Pancreas (tissue), 10 donors: ENCODE measurements at regions not wholly inside any gene's neighbourhood (a gene's known extent, or its start where the extent isn't known, plus 50 kb on each side); places are given as distances from the start of the nearest gene placed in this dataset.

Experiments used
- ATAC-seq, 4 donors: fragments of 200-7000 bp; cut with Tn5 transposase; one replicate each; pipeline versions ENCODE4 v1.8.0 to v1.9.1; 2020; ENCODE audit warnings: mild to moderate bottlenecking in 4 of 4, moderate library complexity in 4 of 4
- DNase-seq, 6 donors: peaks; one replicate each; pipeline ENCODE4 v3.0.0-alpha.2; 2020
- FAIRE-seq: peaks from 2 replicates; lab custom pipeline; 2012; peaks lifted over from hg19 to GRCh38; lab: Jason Lieb, UNC
- H3K27ac ChIP-seq, 4 donors: fragments of 200-600 bp; sonication (generic); 1 replicate in 3 of 4; 2 replicates in 1 of 4; pipeline versions ENCODE4 v1.5.0 to v1.8.0; 2020
- H3K27me3 ChIP-seq, 4 donors: fragments of 200-600 bp; one replicate each; pipeline ENCODE4 v1.8.0; 2021
- H3K36me3 ChIP-seq, 3 donors: fragments of 200-600 bp; sonication (generic) in 1 of 3; one replicate each; pipeline versions ENCODE4 v1.5.0 to v1.8.0; 2020 to 2021
- H3K4me1 ChIP-seq, 3 donors: fragments of 200-600 bp; one replicate each; pipeline ENCODE4 v1.8.0; 2021
- H3K4me3 ChIP-seq, 4 donors: fragments of 200-600 bp; sonication (generic) in 2 of 4; one replicate each; pipeline versions ENCODE4 v1.5.0 to v1.8.0; 2020 to 2021
- H3K9me3 ChIP-seq, 4 donors: fragments of 200-600 bp; one replicate each; pipeline ENCODE4 v1.8.0; 2021
- WGBS, 2 donors: extraction: QIAGEN DNeasy Blood & Tissue Kit; methylation state at CpG; one replicate each; pipeline ENCODE4 v1.1.7; 2013; 5-methylcytosine and 5-hydroxymethylcytosine counted together
- intact Hi-C, 3 donors: fragments of 100-400 bp; cut with DNase I; formaldehyde crosslinking; loops; one replicate each; pipeline versions ENCODE4 v1.11.1 to v1.14.2; 2022
- TF ChIP-seq, protein P1 (sequence below), 4 donors: fragments of 200-600 bp; sonication (generic) in 3 of 4; IDR thresholded peaks; one replicate each; pipeline versions ENCODE4 v1.5.0 to v1.8.0; 2021; ENCODE audit warnings: antibody characterized with exemption in 4 of 4
- donor health status: healthy with polysubstance abuse.
- donor health status: DM: no; HTN: no; CAD: no; lungs with moderate emphysema.
- donor health status: DM: no; HTN: no; CAD: no.
- donor health status: control.
- donor health status: control.
- donor health status: Bipolar disorder and iron deficiency.
- donor health status: DM: yes; HTN: yes; CAD: no.
- donor health status: DM: no; HTN: no; CAD: no.
- donor health status: DM: no; HTN: no; CAD: no.
- donor health status: DM: yes; HTN: yes; CAD: no.

DNA sequence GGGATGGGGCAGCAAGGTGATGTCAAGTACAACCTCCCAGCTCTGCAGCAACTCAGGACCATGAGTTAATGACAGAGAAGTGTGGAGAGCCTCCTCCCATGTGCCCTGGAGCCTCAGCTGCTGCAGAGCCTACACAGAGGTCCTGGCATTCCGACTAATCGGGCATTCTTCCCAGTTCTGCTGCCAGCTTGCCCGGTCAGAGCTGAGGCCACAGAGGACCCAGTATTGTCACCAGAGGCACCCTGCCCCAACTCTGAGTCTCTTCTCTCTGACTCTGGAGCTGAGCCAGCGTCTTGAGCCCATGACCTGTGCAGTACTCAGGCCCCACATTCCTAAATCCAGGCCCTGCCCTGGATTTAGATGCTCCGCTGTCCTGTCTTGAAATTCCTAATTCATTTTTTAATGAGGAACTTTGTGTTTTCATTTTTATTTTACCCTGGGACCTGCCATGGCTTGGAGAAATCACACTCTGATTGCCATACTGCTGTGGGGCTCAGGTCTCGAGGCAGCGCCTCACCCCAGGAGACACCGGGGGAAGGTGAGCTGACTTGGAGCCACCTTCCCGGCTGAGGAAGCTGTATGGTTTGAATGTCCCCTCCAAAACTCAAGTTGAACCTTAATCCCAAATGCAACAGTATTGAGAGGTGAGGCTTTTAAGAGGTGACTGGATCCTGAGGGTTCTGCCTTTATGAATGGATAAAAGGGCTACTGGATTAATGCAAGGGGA is 144.9 kb upstream of the ZNF507 start:
- no peaks in the 10 kb centered on the region for H3K9me3 ChIP-seq
- no peaks in the 10 kb centered on the region for H3K4me1 ChIP-seq
- TF ChIP-seq, protein P1, sequence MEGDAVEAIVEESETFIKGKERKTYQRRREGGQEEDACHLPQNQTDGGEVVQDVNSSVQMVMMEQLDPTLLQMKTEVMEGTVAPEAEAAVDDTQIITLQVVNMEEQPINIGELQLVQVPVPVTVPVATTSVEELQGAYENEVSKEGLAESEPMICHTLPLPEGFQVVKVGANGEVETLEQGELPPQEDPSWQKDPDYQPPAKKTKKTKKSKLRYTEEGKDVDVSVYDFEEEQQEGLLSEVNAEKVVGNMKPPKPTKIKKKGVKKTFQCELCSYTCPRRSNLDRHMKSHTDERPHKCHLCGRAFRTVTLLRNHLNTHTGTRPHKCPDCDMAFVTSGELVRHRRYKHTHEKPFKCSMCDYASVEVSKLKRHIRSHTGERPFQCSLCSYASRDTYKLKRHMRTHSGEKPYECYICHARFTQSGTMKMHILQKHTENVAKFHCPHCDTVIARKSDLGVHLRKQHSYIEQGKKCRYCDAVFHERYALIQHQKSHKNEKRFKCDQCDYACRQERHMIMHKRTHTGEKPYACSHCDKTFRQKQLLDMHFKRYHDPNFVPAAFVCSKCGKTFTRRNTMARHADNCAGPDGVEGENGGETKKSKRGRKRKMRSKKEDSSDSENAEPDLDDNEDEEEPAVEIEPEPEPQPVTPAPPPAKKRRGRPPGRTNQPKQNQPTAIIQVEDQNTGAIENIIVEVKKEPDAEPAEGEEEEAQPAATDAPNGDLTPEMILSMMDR (IDR thresholded peaks at IDR 0.05): no peak
- no peak for ATAC-seq
- intact Hi-C loops: no loop called here
- no peaks in the 10 kb centered on the region for H3K27me3 ChIP-seq
- no peak for FAIRE-seq
- no peaks in the 10 kb centered on the region for H3K36me3 ChIP-seq
- DNase-seq: no peak
- H3K27ac ChIP-seq: no peak overlapping the region
- H3K4me3 ChIP-seq: no peak overlapping the region
- WGBS, 2 donors: 60 to 66% methylated on average over 9 of the region's 9 CpGs

DNA sequence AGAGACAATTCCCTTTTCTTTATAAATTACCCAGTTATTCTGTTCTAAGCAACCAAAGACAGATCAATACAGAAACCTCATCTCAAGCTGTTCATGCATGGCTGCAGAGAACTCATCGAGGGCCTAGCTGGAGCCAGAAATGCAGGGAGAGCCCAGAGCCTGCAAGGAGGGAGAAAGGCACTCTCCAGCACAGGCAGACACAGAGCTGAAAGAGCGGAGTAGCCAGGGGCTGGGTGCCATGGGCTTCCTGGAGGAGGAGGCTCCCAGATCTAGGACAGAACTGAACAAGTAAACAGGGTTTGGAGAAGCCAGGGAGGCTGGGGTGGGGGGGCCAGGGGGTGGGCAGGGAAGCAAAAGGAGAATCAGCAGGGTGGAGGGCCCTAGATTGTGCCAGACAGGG is 144.2 kb upstream of the ZNF507 start:
- FAIRE-seq (no peak), ATAC-seq (no peak), DNase-seq (no peak)
- intact Hi-C loops: no loop called here
- Histone ChIP-seq H3K9me3 (no peaks in the 10 kb centered on the region), H3K27ac (no peak overlapping the region), H3K4me1 (no peaks in the 10 kb centered on the region), H3K27me3 (no peaks in the 10 kb centered on the region), H3K4me3 (no peak overlapping the region), H3K36me3 (no peaks in the 10 kb centered on the region)
- TF ChIP-seq, protein P1 (IDR thresholded peaks at IDR 0.05): no peak
- WGBS, 2 donors: 50 to 60% methylated on average over 2 of the region's 2 CpGs

DNA sequence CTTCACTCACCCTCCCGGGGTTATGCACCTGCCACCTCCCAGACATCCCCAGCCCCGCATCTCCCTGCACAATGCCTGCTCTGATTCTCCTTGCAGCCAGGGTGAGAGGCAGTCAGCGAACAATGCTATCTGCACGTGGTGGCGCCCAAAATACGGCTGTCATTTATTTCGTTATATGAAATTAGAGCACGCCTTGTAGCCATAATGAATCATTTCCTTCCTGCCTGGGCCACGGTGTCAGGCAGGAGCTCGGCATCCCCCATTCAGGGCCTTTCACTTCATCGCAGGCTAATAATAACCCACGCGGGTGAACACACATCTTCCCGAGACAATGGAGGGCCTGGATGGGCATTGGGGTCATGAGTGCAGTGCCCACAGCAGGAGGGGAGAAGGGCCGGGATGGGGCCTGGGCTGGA is 143.8 kb upstream of the ZNF507 start:
- no peak overlapping the region for H3K4me3 ChIP-seq
- 53 to 66% methylated on average over 14 to 15 of the region's 15 CpGs for WGBS, 2 donors
- DNase-seq: no peak
- no peaks in the 10 kb centered on the region for H3K4me1 ChIP-seq
- H3K9me3 ChIP-seq: no peaks in the 10 kb centered on the region
- H3K27ac ChIP-seq: no peak overlapping the region
- FAIRE-seq: no peak
- TF ChIP-seq, protein P1 (IDR thresholded peaks at IDR 0.05): no peak
- no peak for ATAC-seq
- intact Hi-C loops: no loop called here
- H3K36me3 ChIP-seq: no peaks in the 10 kb centered on the region
- no peaks in the 10 kb centered on the region for H3K27me3 ChIP-seq

DNA sequence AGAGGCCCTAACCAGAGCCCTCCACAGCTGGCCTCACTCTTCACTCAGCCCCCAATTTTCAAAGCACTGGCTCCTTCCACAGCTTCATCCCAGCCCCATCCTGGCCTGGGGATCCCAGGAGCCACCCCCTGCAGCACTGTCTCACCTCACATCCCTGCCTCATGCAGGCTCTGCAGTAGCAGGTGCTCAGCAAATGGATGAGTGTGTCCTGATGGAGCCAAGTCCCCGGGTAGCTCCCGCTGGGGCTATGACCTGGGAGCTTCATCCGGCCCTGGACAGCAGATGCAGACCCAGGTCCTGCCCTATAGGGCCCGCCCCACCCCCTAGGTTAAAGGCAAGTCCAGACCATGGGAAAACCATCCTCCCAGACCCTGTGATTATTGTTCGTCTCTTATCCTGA is 143.2 kb upstream of the ZNF507 start:
- ATAC-seq (no peak), DNase-seq (no peak), FAIRE-seq (no peak)
- Histone ChIP-seq H3K9me3 (no peaks in the 10 kb centered on the region), H3K27me3 (no peaks in the 10 kb centered on the region), H3K27ac (no peak overlapping the region), H3K36me3 (no peaks in the 10 kb centered on the region), H3K4me1 (no peaks in the 10 kb centered on the region), H3K4me3 (no peak overlapping the region)
- intact Hi-C loops: no loop called here
- TF ChIP-seq, protein P1 (IDR thresholded peaks at IDR 0.05): no peak
- WGBS, 2 donors: 65 to 80% methylated on average over 5 of the region's 5 CpGs

DNA sequence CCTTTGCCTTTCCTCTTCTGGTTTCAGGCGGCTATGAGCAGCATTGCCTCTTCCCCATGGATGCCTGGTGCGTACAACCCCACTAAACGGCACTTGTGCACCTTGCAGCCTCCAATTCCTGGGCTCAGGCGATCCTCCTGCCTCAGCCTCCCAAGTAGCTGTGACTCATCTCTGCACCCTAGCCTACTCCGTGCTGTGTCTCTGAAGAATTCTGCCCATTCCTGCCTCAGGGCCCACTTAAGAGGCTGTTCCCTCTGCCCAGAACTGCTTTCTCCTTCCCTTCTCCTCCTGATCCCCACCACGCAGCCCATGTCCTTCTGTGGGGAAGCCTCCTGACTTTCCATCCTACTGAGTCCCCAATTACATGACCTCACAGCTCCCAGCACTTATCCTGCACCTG is 142.2 kb upstream of the ZNF507 start:
- intact Hi-C loops: no loop called here
- H3K9me3 ChIP-seq: no peaks in the 10 kb centered on the region
- H3K27me3 ChIP-seq: no peaks in the 10 kb centered on the region
- TF ChIP-seq, protein P1 (IDR thresholded peaks at IDR 0.05): no peak
- no peak for FAIRE-seq
- no peak for DNase-seq
- H3K4me1 ChIP-seq: no peaks in the 10 kb centered on the region
- H3K36me3 ChIP-seq: no peaks in the 10 kb centered on the region
- ATAC-seq: no peak
- no peak overlapping the region for H3K27ac ChIP-seq
- no peak overlapping the region for H3K4me3 ChIP-seq
- WGBS, 2 donors: 69 to 76% methylated on average over 6 of the region's 6 CpGs
